GM23338 (cell line): ENCODE measurements at regions not wholly inside any gene's neighbourhood (a gene's known extent, or its start where the extent isn't known, plus 50 kb on each side); places are given as distances from the start of the nearest gene placed in this dataset.

Experiments
- ATAC-seq: fragments of 200-7000 bp; cut with Tn5 transposase; 3 replicates; pipeline ENCODE4 v1.9.1; 2020
- DNase-seq: peaks from one replicate; pipeline ENCODE4 v3.0.0-alpha.2; 2015; ENCODE audit warnings: low spot score
- H2AFZ ChIP-seq: fragments of 200-600 bp; sonication (generic); 2 replicates; pipeline ENCODE4 v1.8.0; 2016; ENCODE audit warnings: antibody characterized with exemption, mild to moderate bottlenecking, moderate library complexity
- H3F3A ChIP-seq: fragments of 200-600 bp; sonication (generic); replicated peaks from 2 replicates; pipeline ENCODE4 v1.8.0; 2017; ENCODE audit warnings: antibody characterized with exemption, mixed run types, low read depth
- H3K27ac ChIP-seq: fragments of 200-600 bp; sonication (generic); 2 replicates; pipeline ENCODE4 v1.6.1; 2016; ENCODE audit warnings: low read depth
- H3K27me3 ChIP-seq: fragments of 200-600 bp; sonication (generic); 2 replicates; pipeline ENCODE4 v1.8.0; 2016; ENCODE audit warnings: mild to moderate bottlenecking, mixed run types, moderate library complexity; ENCODE audit not compliant: insufficient read depth
- H3K36me3 ChIP-seq: fragments of 200-600 bp; sonication (generic); 2 replicates; pipeline ENCODE4 v1.8.0; 2016; ENCODE audit warnings: mild to moderate bottlenecking; ENCODE audit not compliant: insufficient read depth
- H3K4me1 ChIP-seq: fragments of 200-600 bp; sonication (generic); 2 replicates; pipeline ENCODE4 v1.8.0; 2016; ENCODE audit warnings: mild to moderate bottlenecking, moderate library complexity; ENCODE audit not compliant: insufficient read depth
- H3K4me2 ChIP-seq: fragments of 200-600 bp; sonication (generic); 2 replicates; pipeline ENCODE4 v1.7.1; 2017; ENCODE audit warnings: mixed run types
- H3K4me3 ChIP-seq: fragments of 200-600 bp; sonication (generic); 2 replicates; pipeline ENCODE4 v1.6.1; 2016; ENCODE audit warnings: mixed run types
- H3K79me2 ChIP-seq: fragments of 200-600 bp; sonication (generic); replicated peaks from 2 replicates; pipeline ENCODE4 v1.8.0; 2017; ENCODE audit warnings: mild to moderate bottlenecking; ENCODE audit not compliant: insufficient read depth
- H3K9me2 ChIP-seq: fragments of 200-600 bp; sonication (generic); 2 replicates; pipeline ENCODE4 v1.8.0; 2017; ENCODE audit not compliant: insufficient read depth
- H4K20me1 ChIP-seq: fragments of 200-600 bp; sonication (generic); replicated peaks from 2 replicates; pipeline ENCODE4 v1.8.0; 2017; ENCODE audit warnings: mild to moderate bottlenecking; ENCODE audit not compliant: insufficient read depth
- H3K27ac Mint-ChIP-seq: 2 replicates; pipeline ENCODE4 v1.8.0; 2020; ENCODE audit warnings: inconsistent platforms, mild to moderate bottlenecking, moderate library complexity, mixed read lengths
- H3K27me3 Mint-ChIP-seq: 3 replicates; pipeline ENCODE4 v1.8.0; 2022; ENCODE audit warnings: low read depth, mild to moderate bottlenecking, moderate library complexity, mixed read lengths, inconsistent platforms; ENCODE audit not compliant: insufficient read depth, poor library complexity
- H3K36me3 Mint-ChIP-seq: 3 replicates; pipeline ENCODE4 v1.8.0; 2021; ENCODE audit warnings: low read depth, mild to moderate bottlenecking, inconsistent platforms, moderate library complexity, mixed read lengths
- H3K4me1 Mint-ChIP-seq: 3 replicates; pipeline ENCODE4 v1.8.0; 2020; ENCODE audit warnings: mild to moderate bottlenecking, inconsistent platforms, mixed read lengths
- H3K4me3 Mint-ChIP-seq: 3 replicates; pipeline ENCODE4 v1.8.0; 2021; ENCODE audit warnings: moderate library complexity, mild to moderate bottlenecking, inconsistent platforms, mixed read lengths
- H3K9me3 Mint-ChIP-seq: 3 replicates; pipeline ENCODE4 v1.8.0; 2020; ENCODE audit warnings: moderate library complexity, mild to moderate bottlenecking, inconsistent platforms, mixed read lengths
- CREB1 ChIP-seq: fragments of 250-450 bp; sonication (Bioruptor Pico); IDR thresholded peaks from 2 replicates; pipeline ENCODE4 v1.5.0; 2020; ENCODE audit warnings: low read depth, mild to moderate bottlenecking, moderate library complexity
- EZH2 ChIP-seq: fragments of 200-600 bp; sonication (generic); IDR thresholded peaks from one replicate; pipeline ENCODE4 v1.8.0; 2017; ENCODE audit warnings: antibody characterized with exemption, mild to moderate bottlenecking, low read depth; ENCODE audit not compliant: unreplicated experiment
- EZH2phosphoT487 ChIP-seq: fragments of 200-600 bp; sonication (generic); IDR thresholded peaks from one replicate; pipeline ENCODE4 v1.8.1; 2018; ENCODE audit warnings: antibody characterized with exemption; ENCODE audit not compliant: unreplicated experiment
- NANOG ChIP-seq: IDR thresholded peaks from 2 replicates; pipeline ENCODE4 v1.6.1; 2016; ENCODE audit warnings: antibody characterized with exemption, borderline replicate concordance
- STAT1 ChIP-seq: IDR thresholded peaks from one replicate; pipeline ENCODE4 v1.6.1; 2016; ENCODE audit warnings: antibody characterized with exemption; ENCODE audit not compliant: unreplicated experiment
- ZNF114 ChIP-seq: fragments of 250-450 bp; sonication (Bioruptor Pico); IDR thresholded peaks from 2 replicates; pipeline ENCODE4 v1.5.0; 2020; ENCODE audit warnings: mild to moderate bottlenecking, moderate library complexity
- ZNF331 ChIP-seq: fragments of 250-450 bp; sonication (Bioruptor Pico); IDR thresholded peaks from 2 replicates; pipeline ENCODE4 v1.5.0; 2020; ENCODE audit warnings: low read depth, mild to moderate bottlenecking, moderate library complexity
- TF ChIP-seq, protein P1 (sequence below), 2 experiments: fragments of 200-600 bp in 1 of 2; sonication (generic) in 1 of 2; conservative IDR thresholded peaks; 2 replicates each; pipeline versions ENCODE4 v1.5.1 to v1.6.1; 2016 to 2017; ENCODE audit warnings: antibody characterized with exemption in 2 of 2, low read depth in 2 of 2, mild to moderate bottlenecking in 2 of 2, moderate library complexity in 1 of 2
- TF ChIP-seq, protein P2 (sequence below): fragments of 250-450 bp; sonication (Bioruptor Pico); IDR thresholded peaks from 2 replicates; pipeline ENCODE4 v1.5.0; 2020; ENCODE audit warnings: mild to moderate bottlenecking, moderate library complexity
- TF ChIP-seq, protein P3 (sequence below): IDR thresholded peaks from 2 replicates; pipeline ENCODE4 v1.6.1; 2016; ENCODE audit warnings: antibody characterized with exemption

DNA sequence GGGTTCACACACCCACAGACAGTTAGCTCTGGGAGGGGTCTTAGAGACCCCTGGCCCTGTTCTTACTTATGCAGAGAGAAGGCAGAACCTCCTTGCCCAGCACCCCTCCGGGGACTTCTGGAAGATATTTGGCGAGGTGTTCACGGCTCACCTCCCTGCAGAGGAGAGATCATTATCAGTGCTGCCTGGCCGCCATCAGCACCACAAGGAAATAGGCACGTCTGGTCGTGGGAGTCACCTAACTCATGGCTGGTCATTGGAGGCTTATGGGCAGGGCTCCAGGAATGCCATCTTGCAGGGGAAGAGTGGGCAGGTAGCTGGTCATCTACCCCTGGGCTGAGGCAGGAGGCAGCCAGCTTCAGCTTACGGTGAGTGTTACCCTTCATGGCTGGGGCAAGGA lies 189.4 kb downstream of the RPS24 start (continued):
- TF ChIP-seq EZH2phosphoT487 (no peak), CREB1 (CRISPR knock-in tag) (no peak)

DNA sequence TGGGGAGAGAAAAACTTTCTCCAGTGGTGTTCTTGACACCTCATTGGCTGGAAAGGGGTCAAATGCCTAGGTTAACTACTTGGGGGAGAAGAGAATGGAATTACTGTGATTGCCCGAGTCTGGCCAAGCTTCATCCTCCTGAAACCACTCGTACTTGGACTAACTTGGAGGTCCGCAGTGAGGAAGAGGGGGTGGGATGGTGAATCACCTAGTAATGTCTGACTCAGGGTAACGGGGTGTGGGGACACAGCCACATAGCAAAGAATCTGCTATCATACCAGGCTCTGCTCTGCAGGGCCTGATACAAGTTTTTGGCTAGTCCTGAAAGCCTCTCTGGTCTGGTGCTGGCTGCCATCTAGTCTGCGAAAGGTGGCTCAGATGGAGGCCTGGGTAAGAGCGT lies 190.9 kb downstream of the RPS24 start:
- Histone ChIP-seq H3K27ac (no peak overlapping the region), H3K4me2 (no peak overlapping the region), H3K79me2 (no peaks in the 10 kb centered on the region), H4K20me1 (no peaks in the 10 kb centered on the region), H3K27me3 (no peaks in the 10 kb centered on the region), H3K36me3 (no peaks in the 10 kb centered on the region), H3K4me3 (no peak overlapping the region), H3K4me1 (no peaks in the 10 kb centered on the region), H3K9me2 (peaks cover 5% of the 10 kb centered on the region), H3F3A (no peaks in the 10 kb centered on the region), H2AFZ (no peak overlapping the region)
- no peak overlapping the region for H3K27ac Mint-ChIP-seq
- TF ChIP-seq, protein P1, sequence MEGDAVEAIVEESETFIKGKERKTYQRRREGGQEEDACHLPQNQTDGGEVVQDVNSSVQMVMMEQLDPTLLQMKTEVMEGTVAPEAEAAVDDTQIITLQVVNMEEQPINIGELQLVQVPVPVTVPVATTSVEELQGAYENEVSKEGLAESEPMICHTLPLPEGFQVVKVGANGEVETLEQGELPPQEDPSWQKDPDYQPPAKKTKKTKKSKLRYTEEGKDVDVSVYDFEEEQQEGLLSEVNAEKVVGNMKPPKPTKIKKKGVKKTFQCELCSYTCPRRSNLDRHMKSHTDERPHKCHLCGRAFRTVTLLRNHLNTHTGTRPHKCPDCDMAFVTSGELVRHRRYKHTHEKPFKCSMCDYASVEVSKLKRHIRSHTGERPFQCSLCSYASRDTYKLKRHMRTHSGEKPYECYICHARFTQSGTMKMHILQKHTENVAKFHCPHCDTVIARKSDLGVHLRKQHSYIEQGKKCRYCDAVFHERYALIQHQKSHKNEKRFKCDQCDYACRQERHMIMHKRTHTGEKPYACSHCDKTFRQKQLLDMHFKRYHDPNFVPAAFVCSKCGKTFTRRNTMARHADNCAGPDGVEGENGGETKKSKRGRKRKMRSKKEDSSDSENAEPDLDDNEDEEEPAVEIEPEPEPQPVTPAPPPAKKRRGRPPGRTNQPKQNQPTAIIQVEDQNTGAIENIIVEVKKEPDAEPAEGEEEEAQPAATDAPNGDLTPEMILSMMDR (conservative IDR thresholded peaks at IDR 0.05; ENCODE audit: low read depth in 2 of 2) = no peak
- TF ChIP-seq ZNF331 (CRISPR knock-in tag) = no peak
- TF ChIP-seq STAT1 = no peak
- no peak for TF ChIP-seq EZH2phosphoT487
- TF ChIP-seq CREB1 (CRISPR knock-in tag) = no peak
- TF ChIP-seq ZNF114 (CRISPR knock-in tag) = no peak
- TF ChIP-seq, protein P2, sequence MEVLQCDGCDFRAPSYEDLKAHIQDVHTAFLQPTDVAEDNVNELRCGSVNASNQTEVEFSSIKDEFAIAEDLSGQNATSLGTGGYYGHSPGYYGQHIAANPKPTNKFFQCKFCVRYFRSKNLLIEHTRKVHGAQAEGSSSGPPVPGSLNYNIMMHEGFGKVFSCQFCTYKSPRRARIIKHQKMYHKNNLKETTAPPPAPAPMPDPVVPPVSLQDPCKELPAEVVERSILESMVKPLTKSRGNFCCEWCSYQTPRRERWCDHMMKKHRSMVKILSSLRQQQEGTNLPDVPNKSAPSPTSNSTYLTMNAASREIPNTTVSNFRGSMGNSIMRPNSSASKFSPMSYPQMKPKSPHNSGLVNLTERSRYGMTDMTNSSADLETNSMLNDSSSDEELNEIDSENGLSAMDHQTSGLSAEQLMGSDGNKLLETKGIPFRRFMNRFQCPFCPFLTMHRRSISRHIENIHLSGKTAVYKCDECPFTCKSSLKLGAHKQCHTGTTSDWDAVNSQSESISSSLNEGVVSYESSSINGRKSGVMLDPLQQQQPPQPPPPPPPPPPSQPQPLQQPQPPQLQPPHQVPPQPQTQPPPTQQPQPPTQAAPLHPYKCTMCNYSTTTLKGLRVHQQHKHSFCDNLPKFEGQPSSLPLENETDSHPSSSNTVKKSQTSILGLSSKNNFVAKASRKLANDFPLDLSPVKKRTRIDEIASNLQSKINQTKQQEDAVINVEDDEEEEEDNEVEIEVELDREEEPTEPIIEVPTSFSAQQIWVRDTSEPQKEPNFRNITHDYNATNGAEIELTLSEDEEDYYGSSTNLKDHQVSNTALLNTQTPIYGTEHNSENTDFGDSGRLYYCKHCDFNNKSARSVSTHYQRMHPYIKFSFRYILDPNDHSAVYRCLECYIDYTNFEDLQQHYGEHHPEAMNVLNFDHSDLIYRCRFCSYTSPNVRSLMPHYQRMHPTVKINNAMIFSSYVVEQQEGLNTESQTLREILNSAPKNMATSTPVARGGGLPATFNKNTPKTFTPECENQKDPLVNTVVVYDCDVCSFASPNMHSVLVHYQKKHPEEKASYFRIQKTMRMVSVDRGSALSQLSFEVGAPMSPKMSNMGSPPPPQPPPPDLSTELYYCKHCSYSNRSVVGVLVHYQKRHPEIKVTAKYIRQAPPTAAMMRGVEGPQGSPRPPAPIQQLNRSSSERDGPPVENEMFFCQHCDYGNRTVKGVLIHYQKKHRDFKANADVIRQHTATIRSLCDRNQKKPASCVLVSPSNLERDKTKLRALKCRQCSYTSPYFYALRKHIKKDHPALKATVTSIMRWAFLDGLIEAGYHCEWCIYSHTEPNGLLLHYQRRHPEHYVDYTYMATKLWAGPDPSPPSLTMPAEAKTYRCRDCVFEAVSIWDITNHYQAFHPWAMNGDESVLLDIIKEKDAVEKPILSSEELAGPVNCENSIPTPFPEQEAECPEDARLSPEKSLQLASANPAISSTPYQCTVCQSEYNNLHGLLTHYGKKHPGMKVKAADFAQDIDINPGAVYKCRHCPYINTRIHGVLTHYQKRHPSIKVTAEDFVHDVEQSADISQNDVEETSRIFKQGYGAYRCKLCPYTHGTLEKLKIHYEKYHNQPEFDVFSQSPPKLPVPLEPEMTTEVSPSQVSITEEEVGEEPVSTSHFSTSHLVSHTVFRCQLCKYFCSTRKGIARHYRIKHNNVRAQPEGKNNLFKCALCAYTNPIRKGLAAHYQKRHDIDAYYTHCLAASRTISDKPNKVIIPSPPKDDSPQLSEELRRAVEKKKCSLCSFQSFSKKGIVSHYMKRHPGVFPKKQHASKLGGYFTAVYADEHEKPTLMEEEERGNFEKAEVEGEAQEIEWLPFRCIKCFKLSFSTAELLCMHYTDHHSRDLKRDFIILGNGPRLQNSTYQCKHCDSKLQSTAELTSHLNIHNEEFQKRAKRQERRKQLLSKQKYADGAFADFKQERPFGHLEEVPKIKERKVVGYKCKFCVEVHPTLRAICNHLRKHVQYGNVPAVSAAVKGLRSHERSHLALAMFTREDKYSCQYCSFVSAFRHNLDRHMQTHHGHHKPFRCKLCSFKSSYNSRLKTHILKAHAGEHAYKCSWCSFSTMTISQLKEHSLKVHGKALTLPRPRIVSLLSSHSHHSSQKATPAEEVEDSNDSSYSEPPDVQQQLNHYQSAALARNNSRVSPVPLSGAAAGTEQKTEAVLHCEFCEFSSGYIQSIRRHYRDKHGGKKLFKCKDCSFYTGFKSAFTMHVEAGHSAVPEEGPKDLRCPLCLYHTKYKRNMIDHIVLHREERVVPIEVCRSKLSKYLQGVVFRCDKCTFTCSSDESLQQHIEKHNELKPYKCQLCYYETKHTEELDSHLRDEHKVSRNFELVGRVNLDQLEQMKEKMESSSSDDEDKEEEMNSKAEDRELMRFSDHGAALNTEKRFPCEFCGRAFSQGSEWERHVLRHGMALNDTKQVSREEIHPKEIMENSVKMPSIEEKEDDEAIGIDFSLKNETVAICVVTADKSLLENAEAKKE (CRISPR knock-in tag) = no peak
- TF ChIP-seq, protein P3, sequence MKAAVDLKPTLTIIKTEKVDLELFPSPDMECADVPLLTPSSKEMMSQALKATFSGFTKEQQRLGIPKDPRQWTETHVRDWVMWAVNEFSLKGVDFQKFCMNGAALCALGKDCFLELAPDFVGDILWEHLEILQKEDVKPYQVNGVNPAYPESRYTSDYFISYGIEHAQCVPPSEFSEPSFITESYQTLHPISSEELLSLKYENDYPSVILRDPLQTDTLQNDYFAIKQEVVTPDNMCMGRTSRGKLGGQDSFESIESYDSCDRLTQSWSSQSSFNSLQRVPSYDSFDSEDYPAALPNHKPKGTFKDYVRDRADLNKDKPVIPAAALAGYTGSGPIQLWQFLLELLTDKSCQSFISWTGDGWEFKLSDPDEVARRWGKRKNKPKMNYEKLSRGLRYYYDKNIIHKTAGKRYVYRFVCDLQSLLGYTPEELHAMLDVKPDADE = no peak
- no peak for TF ChIP-seq NANOG
- no peak for TF ChIP-seq EZH2
- H3K4me1 Mint-ChIP-seq = no peaks in the 10 kb centered on the region
- peaks cover 2% of the 10 kb centered on the region for H3K27me3 Mint-ChIP-seq
- DNase-seq = no peak
- no peaks in the 10 kb centered on the region for H3K9me3 Mint-ChIP-seq
- H3K4me3 Mint-ChIP-seq = no peak overlapping the region
- H3K36me3 Mint-ChIP-seq = no peaks in the 10 kb centered on the region
- ATAC-seq = no peak
